HepG2 (cell line): ENCODE measurements at regions not wholly inside any gene's neighbourhood (a gene's known extent, or its start where the extent isn't known, plus 50 kb on each side); places are given as distances from the start of the nearest gene placed in this dataset.

Experiments
- ATAC-seq: fragments of 200-7000 bp; cut with Tn5 transposase; 3 replicates; pipeline ENCODE4 v1.9.1; 2020; ENCODE audit warnings: mild to moderate bottlenecking, moderate library complexity
- BruUV-seq: library from RNA; stranded (reverse); fragments of 400-500 nt; replicated peaks from 2 replicates; lab custom pipeline; 2021; lab: Mats Ljungman, UMichigan
- CTCF ChIA-PET: fragments of 300-600 bp; formaldehyde crosslinking; extraction: SDS; loops from one replicate; lab custom pipeline; 2021; ENCODE audit warnings: low total read pairs, inconsistent platforms, low intra/inter-chr PET ratio; lab: Yijun Ruan, JAX
- POLR2A ChIA-PET: fragments of 350-600 bp; sonication (Branson Sonifier 250); formaldehyde crosslinking; loops from one replicate; lab custom pipeline; 2020; ENCODE audit warnings: antibody characterized with exemption, inconsistent platforms; lab: Yijun Ruan, JAX
- DNase-seq: peaks from one replicate; pipeline ENCODE4 v3.0.0-alpha.2; 2015; ENCODE audit warnings: low spot score
- FAIRE-seq: peaks from 3 replicates; lab custom pipeline; 2011; peaks lifted over from hg19 to GRCh38; lab: Jason Lieb, UNC
- H2AFZ ChIP-seq: one replicate; pipeline ENCODE4 v1.6.1; 2011; ENCODE audit warnings: low read length, inconsistent platforms
- H3K27ac ChIP-seq: fragments of 300-600 bp; 3 replicates; pipeline ENCODE4 v1.8.0; 2011; ENCODE audit warnings: mixed run types, mild to moderate bottlenecking, mixed read lengths, low read length, inconsistent platforms; ENCODE audit not compliant: insufficient read depth; ENCODE audit errors: extremely low read length
- H3K27me3 ChIP-seq, 2 experiments: fragments of 200-600 bp in 1 of 2; 2 replicates in 1 of 2; 3 replicates in 1 of 2; pipeline versions ENCODE4 v1.6.0 to v1.8.0; 2011; ENCODE audit warnings: low read length in 2 of 2, mild to moderate bottlenecking in 2 of 2, moderate library complexity in 2 of 2, inconsistent platforms in 1 of 2; ENCODE audit not compliant: insufficient read depth in 2 of 2, control insufficient read depth in 1 of 2
- H3K36me3 ChIP-seq, 2 experiments: fragments of 200-600 bp in 1 of 2; replicated peaks in 1 of 2; 2 replicates in 1 of 2; 3 replicates in 1 of 2; pipeline versions ENCODE4 v1.5.1 to v1.8.0; 2011; ENCODE audit warnings: low read length in 2 of 2, inconsistent platforms in 1 of 2; ENCODE audit not compliant: insufficient read depth in 2 of 2, control insufficient read depth in 1 of 2
- H3K4me1 ChIP-seq: 2 replicates; pipeline ENCODE4 v1.5.1; 2012; ENCODE audit warnings: low read length, inconsistent platforms; ENCODE audit not compliant: insufficient read depth
- H3K4me2 ChIP-seq: 2 replicates; pipeline ENCODE4 v1.6.0; 2011; ENCODE audit warnings: low read depth, low read length, inconsistent platforms
- H3K4me3 ChIP-seq, 3 experiments: fragments of 200-600 bp in 1 of 3; sonication (generic), shearing (Covaris generic) in 1 of 3; replicated peaks in 1 of 3; 2 replicates each; pipeline ENCODE4 v1.5.1; 2011 to 2016; ENCODE audit warnings: low read length in 3 of 3, inconsistent platforms in 2 of 3, low read depth in 2 of 3, mild to moderate bottlenecking in 2 of 3, control low read depth in 1 of 3, mixed read lengths in 1 of 3; ENCODE audit not compliant: insufficient read depth in 1 of 3
- H3K79me2 ChIP-seq: one replicate; pipeline ENCODE4 v1.6.1; 2011; ENCODE audit warnings: low read length, inconsistent platforms; ENCODE audit not compliant: insufficient read depth
- H3K9ac ChIP-seq: 2 replicates; pipeline ENCODE4 v1.6.0; 2011; ENCODE audit warnings: mild to moderate bottlenecking, low read depth, low read length, inconsistent platforms; ENCODE audit not compliant: insufficient read depth
- H3K9me3 ChIP-seq: 2 replicates; pipeline ENCODE4 v1.5.1; 2012; ENCODE audit warnings: mild to moderate bottlenecking, low read length
- H4K20me1 ChIP-seq: 2 replicates; pipeline ENCODE4 v1.6.0; 2011; ENCODE audit warnings: inconsistent platforms, mild to moderate bottlenecking, low read length, moderate library complexity; ENCODE audit not compliant: insufficient read depth
- NCOR1 ChIP-seq: fragments of 200-600 bp; sonication (generic); IDR thresholded peaks from 2 replicates; pipeline ENCODE4 v1.7.0; 2017; ENCODE audit warnings: antibody characterized with exemption, low read length, borderline replicate concordance
- ZNF460 ChIP-seq: sonication (generic); formaldehyde crosslinking; IDR thresholded peaks from 2 replicates; pipeline ENCODE4 v1.5.1; 2020; ENCODE audit warnings: missing genetic modification reagents, mild to moderate bottlenecking, borderline replicate concordance
- ZNF510 ChIP-seq: sonication (generic); formaldehyde crosslinking; IDR thresholded peaks from 2 replicates; pipeline ENCODE4 v1.4.0; 2020; ENCODE audit warnings: low read depth, mild to moderate bottlenecking, missing genetic modification reagents
- ZNF563 ChIP-seq: sonication (generic); formaldehyde crosslinking; IDR thresholded peaks from 2 replicates; pipeline ENCODE4 v1.8.0; 2022; ENCODE audit warnings: mild to moderate bottlenecking, moderate library complexity, missing genetic modification reagents
- WGBS: methylation state at CpG from one replicate; pipeline ENCODE4 v1.1.6; 2017; ENCODE audit warnings: low lambda C conversion rate; 5-methylcytosine and 5-hydroxymethylcytosine counted together
- in situ Hi-C: cut with HindIII; loops from 2 replicates; pipeline ENCODE4 v1.10.0; 2017; ENCODE audit warnings: low pct_unique_long_range_greater_than_20kb; ENCODE audit not compliant: extremely low pct_ligation_motif_present
- intact Hi-C: fragments of 100-400 bp; cut with micrococcal nuclease; formaldehyde crosslinking; loops from one replicate; pipeline ENCODE4 v1.10.0; 2022; ENCODE audit not compliant: unreplicated experiment
- TF ChIP-seq, protein P1 (sequence below): sonication (generic); formaldehyde crosslinking; IDR thresholded peaks from 2 replicates; pipeline ENCODE4 v1.5.0; 2020; ENCODE audit warnings: mild to moderate bottlenecking, missing genetic modification reagents, borderline replicate concordance
- TF ChIP-seq, protein P2 (sequence below): sonication (generic); formaldehyde crosslinking; IDR thresholded peaks from 2 replicates; pipeline ENCODE4 v1.4.0; 2020; ENCODE audit warnings: missing genetic modification reagents
- TF ChIP-seq, protein P3 (sequence below): sonication (generic); formaldehyde crosslinking; conservative IDR thresholded peaks from 2 replicates; pipeline ENCODE4 v1.8.0; 2022; ENCODE audit warnings: missing genetic modification reagents
- TF ChIP-seq, protein P4 (sequence below): sonication (generic); formaldehyde crosslinking; IDR thresholded peaks from 2 replicates; pipeline ENCODE4; 2020; ENCODE audit warnings: missing genetic modification reagents, mild to moderate bottlenecking, borderline replicate concordance

DNA sequence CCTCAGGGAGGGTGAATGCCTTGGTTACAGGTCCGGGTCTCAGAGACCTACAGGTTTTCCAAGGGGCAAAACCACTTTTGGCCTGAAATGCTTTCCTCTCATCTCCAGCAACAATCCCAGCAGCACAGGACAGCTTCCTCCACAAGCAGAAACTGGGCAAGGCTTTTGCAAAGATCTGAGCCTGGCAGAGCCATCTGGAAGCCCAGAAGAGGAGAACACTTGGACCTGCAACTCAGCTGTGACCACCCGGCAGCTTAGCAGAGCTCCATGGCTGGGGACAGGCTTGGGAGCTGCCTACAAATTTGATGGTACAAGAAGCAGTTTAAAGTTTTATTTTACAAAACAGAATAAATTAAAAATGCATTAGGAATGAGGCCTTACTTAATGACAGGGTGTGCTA, 90.0 kb upstream of the KCND3 start:
- Histone ChIP-seq H3K4me3 (no peak overlapping the region), H2AFZ (no peak overlapping the region), H3K27ac (no peak overlapping the region), H3K4me2 (no peak overlapping the region), H3K9ac (no peak overlapping the region), H4K20me1 (no peaks in the 10 kb centered on the region), H3K79me2 (no peaks in the 10 kb centered on the region), H3K36me3 (no peaks in the 10 kb centered on the region), H3K27me3 (no peaks in the 10 kb centered on the region), H3K9me3 (no peaks in the 10 kb centered on the region), H3K4me1 (peaks cover 4% of the 10 kb centered on the region; the same call in 1 of the 2 replicates)
- in situ Hi-C loops: no loop called here
- ATAC-seq (no peak), FAIRE-seq (no peak), DNase-seq (no peak)
- BruUV-seq: no TSS peak
- ChIA-PET CTCF (no interaction called here), POLR2A (no interaction called here)
- intact Hi-C loops: no loop called here
- WGBS: 7% methylated on average over 1 of the region's 2 CpGs
- TF ChIP-seq, protein P1, sequence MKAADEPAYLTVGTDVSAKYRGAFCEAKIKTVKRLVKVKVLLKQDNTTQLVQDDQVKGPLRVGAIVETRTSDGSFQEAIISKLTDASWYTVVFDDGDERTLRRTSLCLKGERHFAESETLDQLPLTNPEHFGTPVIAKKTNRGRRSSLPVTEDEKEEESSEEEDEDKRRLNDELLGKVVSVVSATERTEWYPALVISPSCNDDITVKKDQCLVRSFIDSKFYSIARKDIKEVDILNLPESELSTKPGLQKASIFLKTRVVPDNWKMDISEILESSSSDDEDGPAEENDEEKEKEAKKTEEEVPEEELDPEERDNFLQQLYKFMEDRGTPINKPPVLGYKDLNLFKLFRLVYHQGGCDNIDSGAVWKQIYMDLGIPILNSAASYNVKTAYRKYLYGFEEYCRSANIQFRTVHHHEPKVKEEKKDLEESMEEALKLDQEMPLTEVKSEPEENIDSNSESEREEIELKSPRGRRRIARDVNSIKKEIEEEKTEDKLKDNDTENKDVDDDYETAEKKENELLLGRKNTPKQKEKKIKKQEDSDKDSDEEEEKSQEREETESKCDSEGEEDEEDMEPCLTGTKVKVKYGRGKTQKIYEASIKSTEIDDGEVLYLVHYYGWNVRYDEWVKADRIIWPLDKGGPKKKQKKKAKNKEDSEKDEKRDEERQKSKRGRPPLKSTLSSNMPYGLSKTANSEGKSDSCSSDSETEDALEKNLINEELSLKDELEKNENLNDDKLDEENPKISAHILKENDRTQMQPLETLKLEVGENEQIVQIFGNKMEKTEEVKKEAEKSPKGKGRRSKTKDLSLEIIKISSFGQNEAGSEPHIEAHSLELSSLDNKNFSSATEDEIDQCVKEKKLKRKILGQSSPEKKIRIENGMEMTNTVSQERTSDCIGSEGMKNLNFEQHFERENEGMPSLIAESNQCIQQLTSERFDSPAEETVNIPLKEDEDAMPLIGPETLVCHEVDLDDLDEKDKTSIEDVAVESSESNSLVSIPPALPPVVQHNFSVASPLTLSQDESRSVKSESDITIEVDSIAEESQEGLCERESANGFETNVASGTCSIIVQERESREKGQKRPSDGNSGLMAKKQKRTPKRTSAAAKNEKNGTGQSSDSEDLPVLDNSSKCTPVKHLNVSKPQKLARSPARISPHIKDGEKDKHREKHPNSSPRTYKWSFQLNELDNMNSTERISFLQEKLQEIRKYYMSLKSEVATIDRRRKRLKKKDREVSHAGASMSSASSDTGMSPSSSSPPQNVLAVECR (CRISPR knock-in tag): no peak
- TF ChIP-seq ZNF460: no peak
- TF ChIP-seq, protein P2, sequence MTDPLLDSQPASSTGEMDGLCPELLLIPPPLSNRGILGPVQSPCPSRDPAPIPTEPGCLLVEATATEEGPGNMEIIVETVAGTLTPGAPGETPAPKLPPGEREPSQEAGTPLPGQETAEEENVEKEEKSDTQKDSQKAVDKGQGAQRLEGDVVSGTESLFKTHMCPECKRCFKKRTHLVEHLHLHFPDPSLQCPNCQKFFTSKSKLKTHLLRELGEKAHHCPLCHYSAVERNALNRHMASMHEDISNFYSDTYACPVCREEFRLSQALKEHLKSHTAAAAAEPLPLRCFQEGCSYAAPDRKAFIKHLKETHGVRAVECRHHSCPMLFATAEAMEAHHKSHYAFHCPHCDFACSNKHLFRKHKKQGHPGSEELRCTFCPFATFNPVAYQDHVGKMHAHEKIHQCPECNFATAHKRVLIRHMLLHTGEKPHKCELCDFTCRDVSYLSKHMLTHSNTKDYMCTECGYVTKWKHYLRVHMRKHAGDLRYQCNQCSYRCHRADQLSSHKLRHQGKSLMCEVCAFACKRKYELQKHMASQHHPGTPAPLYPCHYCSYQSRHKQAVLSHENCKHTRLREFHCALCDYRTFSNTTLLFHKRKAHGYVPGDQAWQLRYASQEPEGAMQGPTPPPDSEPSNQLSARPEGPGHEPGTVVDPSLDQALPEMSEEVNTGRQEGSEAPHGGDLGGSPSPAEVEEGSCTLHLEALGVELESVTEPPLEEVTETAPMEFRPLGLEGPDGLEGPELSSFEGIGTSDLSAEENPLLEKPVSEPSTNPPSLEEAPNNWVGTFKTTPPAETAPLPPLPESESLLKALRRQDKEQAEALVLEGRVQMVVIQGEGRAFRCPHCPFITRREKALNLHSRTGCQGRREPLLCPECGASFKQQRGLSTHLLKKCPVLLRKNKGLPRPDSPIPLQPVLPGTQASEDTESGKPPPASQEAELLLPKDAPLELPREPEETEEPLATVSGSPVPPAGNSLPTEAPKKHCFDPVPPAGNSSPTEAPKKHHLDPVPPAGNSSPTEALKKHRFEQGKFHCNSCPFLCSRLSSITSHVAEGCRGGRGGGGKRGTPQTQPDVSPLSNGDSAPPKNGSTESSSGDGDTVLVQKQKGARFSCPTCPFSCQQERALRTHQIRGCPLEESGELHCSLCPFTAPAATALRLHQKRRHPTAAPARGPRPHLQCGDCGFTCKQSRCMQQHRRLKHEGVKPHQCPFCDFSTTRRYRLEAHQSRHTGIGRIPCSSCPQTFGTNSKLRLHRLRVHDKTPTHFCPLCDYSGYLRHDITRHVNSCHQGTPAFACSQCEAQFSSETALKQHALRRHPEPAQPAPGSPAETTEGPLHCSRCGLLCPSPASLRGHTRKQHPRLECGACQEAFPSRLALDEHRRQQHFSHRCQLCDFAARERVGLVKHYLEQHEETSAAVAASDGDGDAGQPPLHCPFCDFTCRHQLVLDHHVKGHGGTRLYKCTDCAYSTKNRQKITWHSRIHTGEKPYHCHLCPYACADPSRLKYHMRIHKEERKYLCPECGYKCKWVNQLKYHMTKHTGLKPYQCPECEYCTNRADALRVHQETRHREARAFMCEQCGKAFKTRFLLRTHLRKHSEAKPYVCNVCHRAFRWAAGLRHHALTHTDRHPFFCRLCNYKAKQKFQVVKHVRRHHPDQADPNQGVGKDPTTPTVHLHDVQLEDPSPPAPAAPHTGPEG (CRISPR knock-in tag): no peak
- TF ChIP-seq, protein P3, sequence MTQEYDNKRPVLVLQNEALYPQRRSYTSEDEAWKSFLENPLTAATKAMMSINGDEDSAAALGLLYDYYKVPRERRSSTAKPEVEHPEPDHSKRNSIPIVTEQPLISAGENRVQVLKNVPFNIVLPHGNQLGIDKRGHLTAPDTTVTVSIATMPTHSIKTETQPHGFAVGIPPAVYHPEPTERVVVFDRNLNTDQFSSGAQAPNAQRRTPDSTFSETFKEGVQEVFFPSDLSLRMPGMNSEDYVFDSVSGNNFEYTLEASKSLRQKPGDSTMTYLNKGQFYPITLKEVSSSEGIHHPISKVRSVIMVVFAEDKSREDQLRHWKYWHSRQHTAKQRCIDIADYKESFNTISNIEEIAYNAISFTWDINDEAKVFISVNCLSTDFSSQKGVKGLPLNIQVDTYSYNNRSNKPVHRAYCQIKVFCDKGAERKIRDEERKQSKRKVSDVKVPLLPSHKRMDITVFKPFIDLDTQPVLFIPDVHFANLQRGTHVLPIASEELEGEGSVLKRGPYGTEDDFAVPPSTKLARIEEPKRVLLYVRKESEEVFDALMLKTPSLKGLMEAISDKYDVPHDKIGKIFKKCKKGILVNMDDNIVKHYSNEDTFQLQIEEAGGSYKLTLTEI (CRISPR knock-in tag): no peak
- TF ChIP-seq ZNF563: no peak
- no peak for TF ChIP-seq ZNF510 (CRISPR knock-in tag)
- TF ChIP-seq NCOR1: no peak
- TF ChIP-seq, protein P4, sequence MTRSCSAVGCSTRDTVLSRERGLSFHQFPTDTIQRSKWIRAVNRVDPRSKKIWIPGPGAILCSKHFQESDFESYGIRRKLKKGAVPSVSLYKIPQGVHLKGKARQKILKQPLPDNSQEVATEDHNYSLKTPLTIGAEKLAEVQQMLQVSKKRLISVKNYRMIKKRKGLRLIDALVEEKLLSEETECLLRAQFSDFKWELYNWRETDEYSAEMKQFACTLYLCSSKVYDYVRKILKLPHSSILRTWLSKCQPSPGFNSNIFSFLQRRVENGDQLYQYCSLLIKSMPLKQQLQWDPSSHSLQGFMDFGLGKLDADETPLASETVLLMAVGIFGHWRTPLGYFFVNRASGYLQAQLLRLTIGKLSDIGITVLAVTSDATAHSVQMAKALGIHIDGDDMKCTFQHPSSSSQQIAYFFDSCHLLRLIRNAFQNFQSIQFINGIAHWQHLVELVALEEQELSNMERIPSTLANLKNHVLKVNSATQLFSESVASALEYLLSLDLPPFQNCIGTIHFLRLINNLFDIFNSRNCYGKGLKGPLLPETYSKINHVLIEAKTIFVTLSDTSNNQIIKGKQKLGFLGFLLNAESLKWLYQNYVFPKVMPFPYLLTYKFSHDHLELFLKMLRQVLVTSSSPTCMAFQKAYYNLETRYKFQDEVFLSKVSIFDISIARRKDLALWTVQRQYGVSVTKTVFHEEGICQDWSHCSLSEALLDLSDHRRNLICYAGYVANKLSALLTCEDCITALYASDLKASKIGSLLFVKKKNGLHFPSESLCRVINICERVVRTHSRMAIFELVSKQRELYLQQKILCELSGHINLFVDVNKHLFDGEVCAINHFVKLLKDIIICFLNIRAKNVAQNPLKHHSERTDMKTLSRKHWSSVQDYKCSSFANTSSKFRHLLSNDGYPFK: no peak
